ENCODE measurements at regions not wholly inside any gene's neighbourhood (a gene's known extent, or its start where the extent isn't known, plus 50 kb on each side); places are given as distances from the start of the nearest gene placed in this dataset.

GRCh38 chr18:69109686-69110085 is 291.0 kb upstream of the DOK6 start:
- in situ Hi-C loops (cut with HindIII; ENCODE audit: low sequenced_read_pairs) = no loop called here
- DNase-seq (ENCODE audit: low spot score) = no peak

- in situ Hi-C loops (cut with HindIII; ENCODE audit: low sequenced_read_pairs) = no loop called here
These were observed 279.9 kb upstream of the DOK6 start for GRCh38 chr18:69120833-69121232.

GRCh38 chr18:69123421-69123820 is 277.3 kb upstream of the DOK6 start:
- DNase-seq (ENCODE audit: low spot score) = no peak
- in situ Hi-C loops (cut with HindIII; ENCODE audit: low sequenced_read_pairs) = no loop called here

More at GRCh38 chr18:69120833-69121232, 279.9 kb upstream of the DOK6 start:
- no peak for DNase-seq (ENCODE audit: low spot score)

- no peak for DNase-seq (ENCODE audit: low spot score)
These were observed 272.7 kb upstream of the DOK6 start for GRCh38 chr18:69127873-69128500.

GRCh38 chr18:69128566-69128965 is 272.1 kb upstream of the DOK6 start:
- in situ Hi-C loops (cut with HindIII; ENCODE audit: low sequenced_read_pairs) = no loop called here
- DNase-seq (ENCODE audit: low spot score) = no peak

More at GRCh38 chr18:69127873-69128500, 272.7 kb upstream of the DOK6 start:
- in situ Hi-C loops (cut with HindIII; ENCODE audit: low sequenced_read_pairs) = no loop called here

- no peak for DNase-seq (ENCODE audit: low spot score)
- in situ Hi-C loops (cut with HindIII; ENCODE audit: low sequenced_read_pairs) = no loop called here
These were observed 271.7 kb upstream of the DOK6 start for GRCh38 chr18:69128978-69129377.

- no peak for DNase-seq (ENCODE audit: low spot score)
- in situ Hi-C loops (cut with HindIII; ENCODE audit: low sequenced_read_pairs) = no loop called here
These were observed 262.6 kb upstream of the DOK6 start for GRCh38 chr18:69138088-69138487.

- DNase-seq (ENCODE audit: low spot score) = no peak
These were observed 257.6 kb upstream of the DOK6 start for GRCh38 chr18:69143084-69143483.

GRCh38 chr18:69152436-69152835 is 248.3 kb upstream of the DOK6 start:
- in situ Hi-C loops (cut with HindIII; ENCODE audit: low sequenced_read_pairs) = no loop called here

More at GRCh38 chr18:69143084-69143483, 257.6 kb upstream of the DOK6 start:
- in situ Hi-C loops (cut with HindIII; ENCODE audit: low sequenced_read_pairs) = no loop called here

GRCh38 chr18:69157906-69158305 is 242.8 kb upstream of the DOK6 start:
- peak; percentile 13 for DNase-seq (ENCODE audit: low spot score)
- in situ Hi-C loops (cut with HindIII; ENCODE audit: low sequenced_read_pairs) = no loop called here

More at GRCh38 chr18:69152436-69152835, 248.3 kb upstream of the DOK6 start:
- no peak for DNase-seq (ENCODE audit: low spot score)

GRCh38 chr18:69158944-69159343 is 241.7 kb upstream of the DOK6 start:
- DNase-seq (ENCODE audit: low spot score) = no peak
- in situ Hi-C loops (cut with HindIII; ENCODE audit: low sequenced_read_pairs) = no loop called here

- in situ Hi-C loops (cut with HindIII; ENCODE audit: low sequenced_read_pairs) = no loop called here
- DNase-seq (ENCODE audit: low spot score) = peak; percentile 64
These were observed 239.2 kb upstream of the DOK6 start for GRCh38 chr18:69161383-69162028.

GRCh38 chr18:69162649-69163048 is 238.0 kb upstream of the DOK6 start:
- in situ Hi-C loops (cut with HindIII; ENCODE audit: low sequenced_read_pairs) = no loop called here

GRCh38 chr18:69172046-69172445 is 228.6 kb upstream of the DOK6 start:
- in situ Hi-C loops (cut with HindIII; ENCODE audit: low sequenced_read_pairs) = no loop called here
- DNase-seq (ENCODE audit: low spot score) = no peak

More at GRCh38 chr18:69162649-69163048, 238.0 kb upstream of the DOK6 start:
- DNase-seq (ENCODE audit: low spot score) = no peak

GRCh38 chr18:69175681-69176080 is 225.0 kb upstream of the DOK6 start:
- DNase-seq (ENCODE audit: low spot score) = no peak
- in situ Hi-C loops (cut with HindIII; ENCODE audit: low sequenced_read_pairs) = no loop called here

- DNase-seq (ENCODE audit: low spot score) = no peak
- in situ Hi-C loops (cut with HindIII; ENCODE audit: low sequenced_read_pairs) = no loop called here
These were observed 223.9 kb upstream of the DOK6 start for GRCh38 chr18:69176741-69177140.

- no peak for DNase-seq (ENCODE audit: low spot score)
- in situ Hi-C loops (cut with HindIII; ENCODE audit: low sequenced_read_pairs) = no loop called here
These were observed 223.0 kb upstream of the DOK6 start for GRCh38 chr18:69177702-69178101.

GRCh38 chr18:69186162-69186561 is 214.5 kb upstream of the DOK6 start:
- in situ Hi-C loops (cut with HindIII; ENCODE audit: low sequenced_read_pairs) = no loop called here

GRCh38 chr18:69196336-69196735 is 204.4 kb upstream of the DOK6 start:
- in situ Hi-C loops (cut with HindIII; ENCODE audit: low sequenced_read_pairs) = no loop called here
- no peak for DNase-seq (ENCODE audit: low spot score)

More at GRCh38 chr18:69186162-69186561, 214.5 kb upstream of the DOK6 start:
- no peak for DNase-seq (ENCODE audit: low spot score)

GRCh38 chr18:69205925-69206324 is 194.8 kb upstream of the DOK6 start:
- DNase-seq (ENCODE audit: low spot score) = no peak
- in situ Hi-C loops (cut with HindIII; ENCODE audit: low sequenced_read_pairs) = no loop called here

- in situ Hi-C loops (cut with HindIII; ENCODE audit: low sequenced_read_pairs) = no loop called here
- DNase-seq (ENCODE audit: low spot score) = no peak
These were observed 192.1 kb upstream of the DOK6 start for GRCh38 chr18:69208545-69208944.

All from G401 (cell line).